GM19043 (cell line): ENCODE measurements at regions not wholly inside any gene's neighbourhood (a gene's known extent, or its start where the extent isn't known, plus 50 kb on each side); places are given as distances from the start of the nearest gene placed in this dataset.

Experiments
- ATAC-seq: cut with Tn5 transposase; IDR thresholded peaks from one replicate; pipeline ENCODE4 v1.9.1; 2021; ENCODE audit warnings: low read depth; ENCODE audit not compliant: unreplicated experiment

DNA sequence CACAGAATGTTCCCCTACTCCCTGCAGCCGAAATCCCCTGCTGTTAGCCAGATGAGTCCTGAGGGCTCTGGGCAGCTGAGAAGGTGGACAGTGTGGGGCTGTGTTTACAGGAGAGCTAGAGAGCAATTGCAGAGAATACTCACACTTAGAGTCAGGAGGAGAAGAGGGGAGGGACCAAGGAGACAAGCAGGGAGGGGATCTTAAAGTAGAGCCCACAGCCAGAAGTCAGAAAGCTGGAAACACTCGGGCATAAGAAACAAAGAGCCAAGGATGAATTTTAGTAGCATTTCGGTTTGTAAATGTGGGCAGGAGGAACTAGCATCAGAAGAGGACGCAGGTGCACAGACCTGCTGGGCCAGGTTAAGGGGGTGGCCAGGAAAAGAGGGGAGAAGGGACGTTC lies 1435.9 kb downstream of the BRD1 start:
- no peak for ATAC-seq

DNA sequence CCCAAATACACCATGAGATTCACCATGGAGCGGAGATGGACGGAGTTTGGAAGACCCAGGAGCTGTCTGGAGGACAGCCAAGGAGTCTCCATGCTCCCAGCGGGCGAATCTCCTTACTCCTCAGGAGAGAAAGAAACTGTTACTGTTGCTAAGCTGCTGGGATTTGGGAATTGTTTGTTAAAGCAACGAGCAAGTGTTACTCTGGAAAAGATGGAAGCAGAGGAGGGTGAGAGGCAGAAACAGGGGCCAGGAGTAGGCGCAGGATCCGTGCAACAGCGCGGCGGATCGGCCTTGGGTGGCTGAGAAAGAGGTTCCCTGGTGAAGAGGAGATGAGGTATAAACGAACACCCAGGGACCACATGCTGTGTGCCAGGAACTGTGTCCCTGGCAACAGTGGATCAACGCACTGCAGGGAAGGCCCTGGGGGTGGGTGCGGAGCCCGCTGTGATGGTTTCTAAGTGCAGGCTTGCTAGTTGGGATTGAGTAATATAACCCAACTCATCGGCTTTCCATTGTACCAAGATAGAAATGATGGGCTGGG lies 1436.4 kb downstream of the BRD1 start:
- no peak for ATAC-seq

DNA sequence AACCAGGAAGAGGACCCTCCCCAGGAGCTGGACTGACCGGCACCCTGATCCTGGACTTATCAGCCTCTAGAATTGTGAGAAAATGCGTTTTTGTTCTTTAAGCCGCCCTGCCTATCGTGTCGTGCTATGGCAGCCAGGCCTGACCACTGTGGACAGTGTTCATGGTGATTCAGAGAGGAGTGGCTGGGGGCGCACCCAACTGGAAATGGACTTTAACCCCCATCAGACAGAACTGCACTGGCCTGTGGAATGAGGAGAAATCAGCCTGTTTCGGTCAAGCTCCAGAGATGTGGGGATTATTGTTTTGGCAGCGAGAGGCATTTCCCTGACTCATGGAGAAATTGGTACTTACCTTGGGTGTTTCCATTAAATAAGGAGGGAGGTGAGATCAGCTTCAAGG lies 1437.8 kb downstream of the BRD1 start:
- ATAC-seq, result no peak

DNA sequence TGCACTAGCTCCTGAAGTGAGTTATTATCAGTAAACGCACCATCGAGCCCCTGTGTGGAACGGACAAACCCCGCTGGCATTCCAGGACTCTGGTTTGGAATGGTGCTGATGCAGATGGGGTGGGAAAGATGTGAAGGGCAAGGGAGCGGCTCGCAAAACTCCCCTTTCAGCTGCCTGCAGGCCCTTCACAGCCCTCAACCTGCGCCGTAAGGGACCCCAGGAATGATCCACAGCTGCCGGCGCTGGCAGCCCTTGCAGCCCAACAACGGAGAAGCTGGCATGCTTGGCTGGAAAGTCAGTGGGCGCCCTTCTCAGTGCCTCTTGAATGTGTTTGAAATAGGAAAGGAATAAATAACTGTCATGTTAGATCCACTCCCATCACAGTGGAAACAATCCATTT lies 1445.5 kb downstream of the BRD1 start:
- no peak for ATAC-seq

DNA sequence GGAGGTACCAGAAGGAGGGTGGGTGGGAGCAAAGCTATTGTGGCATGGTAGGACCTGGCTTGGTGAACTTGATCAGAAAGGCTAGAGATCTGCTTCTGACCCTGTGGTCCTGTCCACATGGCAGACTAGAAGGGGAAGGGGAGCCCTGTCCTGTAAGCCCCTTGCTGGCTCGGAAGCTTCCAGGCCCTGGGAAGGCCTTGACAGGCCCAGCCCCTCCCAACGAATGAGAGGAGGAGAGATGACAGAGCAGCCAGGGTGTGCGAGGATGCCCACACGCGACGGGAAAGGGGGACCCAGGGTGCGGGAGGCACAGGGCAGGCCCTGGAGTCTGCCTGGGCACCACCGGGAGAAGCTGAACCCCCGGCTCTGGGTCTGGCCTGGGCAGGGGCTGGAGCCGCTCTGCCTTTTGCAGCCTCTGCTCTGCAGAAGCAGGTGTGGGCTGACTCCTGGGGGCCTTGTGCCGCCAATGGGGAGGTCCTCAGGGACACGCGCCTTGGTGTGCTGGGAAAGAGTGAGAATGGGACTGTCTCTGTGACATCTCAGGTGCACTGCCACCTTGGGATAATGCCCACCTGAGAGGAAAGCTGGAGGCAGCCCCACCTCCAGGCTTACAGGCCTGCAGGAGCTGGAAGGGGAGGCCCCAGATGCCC lies 1447.5 kb downstream of the BRD1 start:
- ATAC-seq, result no peak

DNA sequence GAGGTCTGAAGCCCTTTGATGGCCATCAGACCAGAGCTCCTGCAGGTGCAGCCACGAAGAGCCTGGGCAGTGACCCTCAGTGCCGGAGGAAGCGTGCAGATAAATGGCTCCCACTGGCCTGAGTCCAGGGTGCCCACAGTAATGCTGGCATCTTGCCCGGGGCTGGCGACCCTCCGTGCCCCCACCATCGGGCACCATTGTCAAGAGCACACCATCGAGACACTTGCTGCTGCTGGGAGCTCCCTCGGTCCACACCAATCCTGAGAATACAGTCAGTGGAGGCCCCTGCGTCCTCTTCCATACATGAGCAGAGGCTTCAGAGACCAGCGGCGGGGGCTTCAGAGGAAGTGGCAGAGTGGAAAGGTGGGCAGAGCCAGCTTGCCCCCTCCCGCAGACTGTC lies 1448.3 kb downstream of the BRD1 start:
- no peak for ATAC-seq

DNA sequence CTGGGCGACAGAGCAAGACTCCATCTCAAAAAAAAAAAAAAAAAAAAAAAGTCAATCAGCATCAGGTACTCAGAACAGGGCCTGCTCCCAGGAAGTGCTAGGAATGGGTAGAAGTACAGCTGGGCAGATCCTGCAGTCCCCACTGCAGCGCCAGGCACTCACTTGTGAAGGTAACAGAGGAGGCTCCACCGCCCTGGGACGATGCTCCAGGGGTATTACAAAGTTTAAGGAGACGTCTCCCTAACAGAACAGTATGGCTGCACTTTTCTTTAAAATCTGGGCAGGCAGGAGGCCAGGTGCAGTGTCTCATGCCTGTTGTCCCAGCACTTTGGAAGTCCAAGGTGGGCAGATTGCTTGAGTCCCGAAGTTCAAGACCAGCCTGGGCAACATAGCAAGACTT lies 1449.0 kb downstream of the BRD1 start:
- ATAC-seq, result no peak

DNA sequence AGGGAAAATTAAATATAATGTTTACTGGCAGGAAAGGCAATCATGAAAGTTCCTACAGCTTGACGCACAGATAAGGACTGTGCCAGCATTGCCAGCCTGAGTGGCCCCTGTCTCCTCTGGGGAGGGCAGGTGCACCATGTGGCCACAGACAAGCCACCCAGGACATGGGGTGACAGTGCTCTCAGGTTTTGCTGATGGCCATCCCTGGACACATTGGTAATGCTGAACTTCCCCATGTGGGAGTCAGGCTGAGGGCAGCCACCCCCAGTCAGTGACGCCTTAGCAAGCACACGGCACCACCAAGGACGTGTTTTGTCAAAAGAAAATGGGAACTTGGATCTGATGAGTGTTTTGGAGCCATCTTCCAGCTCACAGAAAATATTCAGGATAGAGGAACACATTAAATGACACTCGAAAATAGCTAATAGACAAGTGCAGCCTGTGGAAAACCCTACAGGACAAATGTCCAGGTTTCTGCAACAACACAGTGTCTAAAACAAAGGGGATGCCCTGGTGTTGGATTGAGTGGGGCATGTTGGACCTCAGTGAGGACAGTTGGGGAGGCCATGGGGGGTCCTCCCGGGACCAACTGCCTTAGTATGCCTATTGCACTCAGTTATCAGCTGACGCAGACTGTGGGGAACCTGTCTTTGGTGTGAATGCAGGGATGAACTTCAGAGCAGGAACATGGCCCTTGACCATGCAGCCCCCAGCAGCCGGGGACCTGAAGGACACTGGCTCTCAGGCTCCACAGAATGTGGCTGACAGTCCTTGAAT lies 1450.5 kb downstream of the BRD1 start:
- no peak for ATAC-seq

DNA sequence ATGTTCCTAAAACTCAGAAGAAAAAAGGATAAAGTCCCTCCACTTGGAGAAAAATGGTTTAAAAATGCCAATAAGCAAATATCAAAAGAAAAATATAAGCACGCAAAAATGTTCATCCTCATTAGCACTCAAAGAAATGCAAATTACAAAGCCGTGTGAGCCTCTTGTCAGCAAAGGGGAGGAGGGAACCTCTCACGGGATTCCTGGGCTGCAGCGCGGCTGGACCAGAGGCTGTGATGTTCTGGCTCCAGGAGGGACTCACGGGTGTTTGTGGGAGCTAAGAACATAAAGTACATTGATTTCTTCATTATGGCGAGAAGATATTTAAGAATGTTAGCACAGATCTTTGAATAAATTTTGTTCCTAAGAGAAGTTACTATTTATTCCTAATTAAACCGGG lies 1451.2 kb downstream of the BRD1 start:
- no peak for ATAC-seq

DNA sequence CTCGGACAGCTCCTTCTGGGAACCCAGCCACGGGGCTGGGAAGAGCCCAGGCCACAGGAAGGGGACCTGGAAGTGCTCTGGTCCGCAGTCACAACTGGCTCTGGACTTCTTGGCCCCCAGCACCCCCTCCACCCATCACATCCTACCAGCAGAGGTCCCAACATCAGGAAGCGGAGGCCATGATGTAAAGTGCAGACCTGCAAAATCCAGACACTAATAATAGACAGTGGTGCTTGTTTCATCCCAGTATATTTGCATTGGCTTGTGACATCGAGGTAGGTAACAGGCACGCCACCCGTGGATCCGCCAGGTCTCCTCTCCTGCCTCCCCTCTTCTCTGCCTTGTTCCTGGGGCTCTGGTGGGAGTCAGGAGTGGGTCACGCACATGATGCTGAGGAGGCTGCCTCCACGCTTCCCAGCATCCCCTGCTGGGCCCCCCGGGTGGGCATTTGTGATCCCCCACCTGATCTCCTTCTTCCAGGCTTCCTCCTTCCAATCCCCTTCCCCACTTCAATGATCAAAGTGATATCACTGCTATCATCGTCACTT lies 1454.0 kb downstream of the BRD1 start:
- no peak for ATAC-seq

DNA sequence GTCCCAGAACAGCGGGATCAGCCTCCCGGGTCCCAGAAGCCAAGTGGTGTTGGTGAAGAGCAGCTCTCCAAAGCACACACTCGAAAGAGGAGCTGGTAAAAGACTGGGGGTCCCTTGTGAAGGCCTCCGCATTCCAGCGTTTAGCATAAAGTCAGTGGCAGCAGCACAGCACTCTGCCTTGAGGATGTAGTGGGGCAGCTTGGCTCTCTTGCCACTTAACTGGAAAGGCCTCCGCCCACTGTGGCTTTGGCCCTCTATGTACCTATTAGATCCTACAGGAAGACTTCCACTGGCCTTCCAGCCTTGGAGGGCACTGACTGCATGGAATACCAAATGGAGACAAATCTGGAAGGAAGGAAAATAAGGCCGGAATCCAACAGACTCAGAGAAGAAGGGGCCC lies 1455.3 kb downstream of the BRD1 start:
- no peak for ATAC-seq

DNA sequence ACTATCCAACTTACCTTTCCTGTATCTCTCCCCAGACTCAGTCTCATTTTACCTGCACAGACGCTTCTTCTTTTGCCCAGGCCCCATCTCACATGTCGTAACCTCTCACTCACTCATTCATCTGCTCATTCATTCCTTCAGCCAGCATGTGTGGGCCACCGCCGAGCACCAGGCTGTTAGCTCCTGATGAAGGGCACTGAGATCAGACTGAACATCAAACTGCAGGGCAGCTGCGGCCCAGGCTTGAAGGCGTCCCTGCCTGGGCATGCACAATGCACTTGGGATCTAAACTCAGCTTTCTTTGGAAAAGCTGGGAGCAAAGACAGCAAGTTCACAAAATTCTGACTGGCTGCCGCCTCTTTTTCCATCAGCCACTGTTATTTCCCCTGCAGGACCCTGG lies 1456.3 kb downstream of the BRD1 start:
- ATAC-seq, result no peak

DNA sequence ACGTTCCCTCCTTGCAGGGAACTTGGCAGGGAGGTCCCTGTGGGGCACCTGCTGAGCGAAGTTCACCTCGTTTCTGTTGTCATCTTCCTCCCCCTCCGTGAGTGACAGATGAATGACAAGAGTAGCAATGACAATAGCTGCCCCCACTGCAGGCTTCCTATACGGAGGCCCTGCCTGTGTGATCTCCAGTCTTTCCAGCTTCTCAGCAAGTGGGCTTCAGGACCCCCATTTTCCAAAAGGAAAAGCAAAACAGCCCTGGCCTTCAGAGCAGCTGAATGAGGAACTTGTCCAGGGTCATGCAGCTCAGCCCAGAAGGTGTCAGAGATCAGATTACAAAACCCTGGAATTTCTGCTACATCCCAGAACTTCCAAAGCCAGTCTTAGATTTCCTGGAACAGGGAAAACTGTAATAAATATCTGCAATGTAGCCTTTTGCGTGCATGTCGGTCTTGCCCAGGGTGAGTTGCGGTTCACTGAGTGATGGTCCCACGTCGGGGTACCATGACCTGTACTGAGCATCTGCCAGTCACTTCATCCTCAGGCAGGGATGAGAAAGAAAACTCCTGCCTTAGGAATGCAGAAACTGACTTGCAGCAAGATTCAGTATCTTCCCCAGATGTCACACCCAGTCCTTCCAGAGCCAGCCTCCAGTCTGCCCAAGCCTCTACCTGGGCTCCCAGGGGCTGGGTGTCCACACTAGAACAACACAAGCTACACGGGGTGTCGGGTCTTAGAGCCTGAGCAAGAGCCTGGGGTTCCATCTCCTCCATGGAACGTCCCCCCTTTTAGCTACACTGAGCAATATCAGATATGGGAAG lies 1457.0 kb downstream of the BRD1 start:
- no peak for ATAC-seq

DNA sequence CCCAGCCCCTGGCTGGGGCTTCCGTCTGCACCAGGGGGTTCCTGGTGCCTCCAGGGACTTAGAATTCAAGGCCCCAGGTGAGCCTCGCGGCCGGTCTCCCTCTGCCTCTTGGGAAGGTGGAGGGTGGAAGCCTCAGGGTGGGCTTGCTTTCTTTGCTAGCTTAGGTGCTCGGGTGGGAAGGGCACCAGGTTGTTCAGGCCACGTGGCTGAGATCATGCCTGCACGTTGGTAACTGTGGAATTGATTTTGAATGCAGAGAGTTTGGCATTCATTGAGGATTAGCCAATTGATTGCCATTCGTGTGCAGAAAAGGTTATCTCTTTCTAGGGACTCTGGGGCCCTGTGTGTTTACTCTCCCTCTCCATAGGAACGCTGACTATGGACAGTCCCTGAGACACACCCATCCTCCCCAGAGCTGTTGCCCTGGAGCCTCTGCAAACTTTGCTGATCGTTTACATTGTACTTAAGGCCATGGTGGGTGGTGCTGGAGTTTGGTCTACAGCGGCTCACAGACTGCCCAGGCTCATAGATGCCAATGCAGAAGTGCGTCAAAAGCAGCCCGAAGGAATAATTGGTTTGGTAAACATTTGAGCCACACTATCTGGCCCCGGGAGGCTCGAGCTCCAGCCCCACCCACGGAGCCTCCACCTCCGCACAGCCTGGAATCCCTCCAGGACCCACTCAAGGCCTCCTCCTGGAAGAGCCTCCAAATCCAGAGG lies 1457.7 kb downstream of the BRD1 start:
- no peak for ATAC-seq

DNA sequence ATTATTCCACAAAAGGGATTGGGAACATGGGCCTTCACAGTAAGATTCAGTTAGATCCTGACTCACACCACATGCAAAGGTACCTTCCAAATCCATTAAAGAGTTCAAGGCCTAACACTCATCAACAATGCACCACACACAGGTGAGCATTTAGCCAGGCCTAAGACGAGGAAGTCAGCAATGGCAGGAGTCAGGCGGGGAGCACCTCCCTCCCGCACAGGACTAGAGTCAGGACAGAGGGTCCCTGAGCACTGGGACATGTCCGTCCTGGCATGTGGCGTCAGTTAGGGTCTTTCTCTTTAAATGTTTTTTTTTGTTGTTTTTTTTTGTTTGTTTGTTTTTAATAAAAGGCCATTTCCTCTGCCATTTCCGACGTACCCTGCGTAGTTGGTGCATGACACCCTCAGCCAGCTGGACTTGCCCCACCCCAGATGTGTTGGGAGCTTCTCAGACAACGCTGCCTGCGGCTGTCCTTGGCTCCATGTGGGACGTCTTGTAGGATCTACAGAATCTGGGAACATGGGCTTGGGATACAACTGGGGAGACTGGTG lies 1458.6 kb downstream of the BRD1 start:
- ATAC-seq, result no peak

DNA sequence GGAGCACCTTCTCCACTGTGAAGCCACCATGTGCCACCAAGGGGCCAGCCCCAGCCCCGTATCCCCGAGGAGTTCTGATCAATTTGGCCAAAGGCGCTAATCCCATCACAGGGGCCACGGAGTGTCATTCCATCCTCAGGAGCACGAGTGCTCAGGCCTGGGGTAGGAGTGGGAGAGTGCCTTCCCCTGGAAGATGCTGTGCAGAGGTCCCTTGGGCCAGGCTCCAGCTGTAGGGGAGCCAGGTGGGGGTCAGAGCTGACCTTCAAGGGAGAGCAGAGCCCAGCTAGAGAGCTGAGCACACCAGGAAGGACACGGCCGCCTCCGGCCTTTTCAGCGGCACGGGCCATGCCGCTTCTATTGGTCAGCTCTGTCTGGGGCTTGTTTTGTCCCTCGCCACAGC lies 1459.9 kb downstream of the BRD1 start:
- ATAC-seq, result no peak

DNA sequence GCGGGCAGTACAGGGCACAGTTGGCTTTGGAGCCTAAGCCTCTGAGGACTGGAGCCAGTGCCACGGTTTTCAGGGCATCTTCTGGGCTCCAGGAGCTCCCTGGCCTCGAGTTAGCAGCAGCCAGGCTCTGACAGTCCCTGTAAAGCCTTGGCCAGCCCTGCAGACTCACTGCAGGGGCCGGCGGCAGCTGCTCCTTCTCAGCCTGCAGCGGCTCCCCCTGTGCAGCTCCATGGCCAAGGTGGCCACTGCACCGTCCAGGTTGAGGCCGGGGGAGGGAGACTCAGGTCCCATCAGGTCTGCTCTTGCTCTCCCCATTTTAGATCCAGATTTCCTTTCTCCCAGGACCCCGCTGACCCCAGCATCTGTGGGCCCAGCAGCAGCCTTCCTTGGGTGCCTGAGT lies 1461.1 kb downstream of the BRD1 start:
- ATAC-seq, result no peak

DNA sequence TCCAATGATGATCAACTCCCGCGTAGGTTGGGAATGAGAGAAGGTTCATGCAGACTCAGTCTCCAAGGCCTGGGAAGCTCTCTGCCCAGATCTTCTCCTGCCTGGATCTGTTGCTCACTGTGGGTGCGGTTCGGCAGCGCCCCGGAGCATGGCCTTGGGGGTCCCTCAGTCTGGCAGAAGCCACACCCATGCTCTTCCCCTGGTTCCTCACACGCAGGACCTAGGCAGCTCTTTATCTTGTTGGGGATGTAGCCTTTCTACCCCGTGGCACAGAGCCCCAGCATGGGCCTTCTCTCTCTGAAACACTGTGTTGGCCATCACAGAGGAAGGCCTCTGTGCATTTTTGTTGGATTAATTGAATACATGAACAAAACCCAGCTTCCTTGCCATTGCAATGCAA lies 1461.6 kb downstream of the BRD1 start:
- no peak for ATAC-seq

DNA sequence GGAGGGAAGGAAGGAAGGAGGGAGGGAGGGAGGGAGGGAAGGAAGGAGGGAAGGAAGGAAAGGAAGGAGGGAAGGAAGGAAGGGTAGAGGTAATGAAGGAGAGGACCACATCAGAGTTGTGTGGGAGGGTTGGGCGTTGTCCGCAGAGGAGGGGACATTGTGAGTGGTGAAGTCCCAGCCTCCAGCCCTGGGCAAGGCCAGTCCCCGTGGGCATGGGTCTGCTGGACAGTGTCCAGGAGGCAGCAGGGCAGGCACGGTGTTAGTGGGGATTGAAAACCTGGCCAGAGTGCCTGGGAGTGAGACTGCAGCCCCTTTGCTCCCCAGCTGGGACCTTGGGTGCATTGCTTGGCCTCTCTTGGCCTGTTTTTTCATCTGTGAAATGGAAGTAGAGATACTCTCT lies 1462.3 kb downstream of the BRD1 start:
- ATAC-seq, result no peak

DNA sequence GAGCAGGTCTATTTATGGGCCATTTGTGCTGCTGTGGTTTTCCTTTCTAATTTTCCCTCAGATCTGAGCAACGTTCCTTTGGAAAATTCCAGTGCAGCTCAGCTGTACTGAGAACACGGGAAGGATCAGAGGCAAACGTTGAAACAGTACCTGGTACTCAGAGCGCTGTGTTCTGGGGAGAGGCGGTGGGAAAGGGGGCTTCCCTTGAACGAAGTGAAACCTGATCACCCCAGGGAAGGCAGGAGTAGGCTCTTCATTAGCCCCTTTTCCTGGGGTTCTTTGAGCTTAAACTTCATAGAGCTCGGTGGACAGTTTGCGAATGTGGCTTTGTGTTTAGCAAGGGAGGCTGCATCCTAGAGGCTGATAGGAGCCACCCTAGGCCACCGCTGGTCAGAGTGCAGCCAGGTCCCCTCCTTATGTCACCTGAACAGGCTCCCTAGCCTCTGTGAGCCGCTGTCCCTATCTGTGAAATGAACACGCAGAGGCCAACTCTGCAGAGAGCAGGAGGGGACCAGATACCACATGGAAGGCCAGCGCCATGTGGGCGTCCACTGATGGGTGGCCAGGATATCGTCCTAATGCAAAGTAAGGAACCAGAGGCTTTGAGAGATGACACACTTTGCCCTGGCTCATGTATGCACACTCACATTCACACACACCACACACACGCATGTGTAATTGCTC lies 1464.8 kb downstream of the BRD1 start:
- ATAC-seq, result no peak
